GM12878 (cell line): ENCODE measurements at regions not wholly inside any gene's neighbourhood (a gene's known extent, or its start where the extent isn't known, plus 50 kb on each side); places are given as distances from the start of the nearest gene placed in this dataset.

Source experiments
- ATF2 ChIP-seq: IDR thresholded peaks from 2 replicates; pipeline ENCODE4 v1.6.1; 2012; ENCODE audit warnings: low read length, inconsistent platforms
- EED ChIP-seq: sonication (generic); IDR thresholded peaks from 2 replicates; pipeline ENCODE4 v1.6.1; 2016; ENCODE audit warnings: antibody characterized with exemption, low read depth
- ETV6 ChIP-seq, 2 experiments: fragments of 450-650 bp in 1 of 2; IDR thresholded peaks in 1 of 2; conservative IDR thresholded peaks in 1 of 2; 2 replicates each; pipeline ENCODE4 v1.6.1; 2014; ENCODE audit warnings: antibody characterized with exemption in 1 of 2, borderline replicate concordance in 1 of 2, low read depth in 1 of 2, mild to moderate bottlenecking in 1 of 2, moderate library complexity in 1 of 2
- FOXM1 ChIP-seq: IDR thresholded peaks from 2 replicates; pipeline ENCODE4 v1.6.1; 2012; ENCODE audit warnings: low read depth, mild to moderate bottlenecking, inconsistent platforms, low read length, moderate library complexity
- IKZF1 ChIP-seq: fragments of 450-650 bp; conservative IDR thresholded peaks from 2 replicates; pipeline ENCODE4 v1.6.1; 2017; ENCODE audit warnings: antibody characterized with exemption, mild to moderate bottlenecking
- JUNB ChIP-seq: IDR thresholded peaks from 2 replicates; pipeline ENCODE4 v1.6.1; 2016; ENCODE audit warnings: antibody characterized with exemption, mild to moderate bottlenecking
- KLF5 ChIP-seq: fragments of 450-650 bp; IDR thresholded peaks from 2 replicates; pipeline ENCODE4 v1.6.1; 2014; ENCODE audit warnings: mild to moderate bottlenecking; ENCODE audit not compliant: partially characterized antibody
- MTA2 ChIP-seq: fragments of 450-650 bp; IDR thresholded peaks from 2 replicates; pipeline ENCODE4 v1.6.1; 2016; ENCODE audit warnings: low read depth, mild to moderate bottlenecking, moderate library complexity
- NFIC ChIP-seq: IDR thresholded peaks from 2 replicates; pipeline ENCODE4 v1.6.1; 2012; ENCODE audit warnings: low read depth, mild to moderate bottlenecking, inconsistent platforms, low read length, moderate library complexity
- NFYA ChIP-seq: IDR thresholded peaks from 2 replicates; pipeline ENCODE4 v1.6.1; 2011; ENCODE audit warnings: low read depth, mild to moderate bottlenecking, low read length, improper control_type of control experiment, borderline replicate concordance
- NKRF ChIP-seq: fragments of 450-650 bp; conservative IDR thresholded peaks from 2 replicates; pipeline ENCODE4 v1.6.1; 2017; ENCODE audit warnings: mild to moderate bottlenecking, moderate library complexity
- PML ChIP-seq: IDR thresholded peaks from 2 replicates; pipeline ENCODE4 v1.6.1; 2012; ENCODE audit warnings: low read length, inconsistent platforms
- POLR2A ChIP-seq: IDR thresholded peaks from 2 replicates; pipeline ENCODE4 v1.6.1; 2011; ENCODE audit warnings: low read depth, mild to moderate bottlenecking, low read length
- RFX5 ChIP-seq: IDR thresholded peaks from 2 replicates; pipeline ENCODE4 v1.6.1; 2011; ENCODE audit warnings: low read depth, low read length, improper control_type of control experiment
- SIN3A ChIP-seq: IDR thresholded peaks from 2 replicates; pipeline ENCODE4 v1.6.1; 2012; ENCODE audit warnings: low read depth, low read length, improper control_type of control experiment
- SMAD1 ChIP-seq: fragments of 450-650 bp; IDR thresholded peaks from 2 replicates; pipeline ENCODE4 v1.6.1; 2018; ENCODE audit warnings: mild to moderate bottlenecking, low read depth; ENCODE audit not compliant: partially characterized antibody
- SREBF1 ChIP-seq: IDR thresholded peaks from 2 replicates; pipeline ENCODE4 v1.6.1; 2012; ENCODE audit warnings: mild to moderate bottlenecking, low read length
- TCF12 ChIP-seq: IDR thresholded peaks from 2 replicates; pipeline ENCODE4 v1.6.1; 2011; ENCODE audit warnings: low read depth, mild to moderate bottlenecking, low read length
- USF1 ChIP-seq: IDR thresholded peaks from 2 replicates; pipeline ENCODE4 v1.6.1; 2011; ENCODE audit warnings: borderline replicate concordance, low read depth, mild to moderate bottlenecking, moderate library complexity, mixed read lengths, low read length; ENCODE audit not compliant: insufficient read depth; ENCODE audit errors: extremely low read length
- ZBTB40 ChIP-seq: fragments of 450-650 bp; IDR thresholded peaks from 2 replicates; pipeline ENCODE4 v1.6.1; 2016; ENCODE audit warnings: mild to moderate bottlenecking, moderate library complexity, borderline replicate concordance
- ZZZ3 ChIP-seq: IDR thresholded peaks from 2 replicates; pipeline ENCODE4 v1.6.1; 2011; ENCODE audit warnings: low read depth; ENCODE audit not compliant: control insufficient read depth, insufficient read length
- TF ChIP-seq, protein P1 (sequence below): fragments of 450-650 bp; IDR thresholded peaks from 2 replicates; pipeline ENCODE4 v1.6.1; 2017; ENCODE audit warnings: borderline replicate concordance

GRCh38 chr11:112606656-112607055 is 346.0 kb upstream of the PLET1 start (continued):
- TF ChIP-seq JUNB (peak; percentile 84), KLF5 (no peak), ETV6 (conservative IDR thresholded peaks at IDR 0.05 in 1 of 2, IDR thresholded peaks at IDR 0.05 in 1 of 2; ENCODE audit: borderline replicate concordance in 1 of 2, low read depth in 1 of 2) (peak in 1 of 2 experiments; percentile 78; a peak in 2 of 4 replicates), SMAD1 (no peak), ZBTB40 (no peak), SIN3A (no peak), IKZF1 (peak; percentile 31; the same call in 1 of the 2 replicates), NKRF (no peak), ZZZ3 (no peak), RFX5 (no peak), POLR2A (no peak), NFIC (peak; percentile 72; the same call in 1 of the 2 replicates), MTA2 (peak; percentile 56; the same call in 1 of the 2 replicates), PML (no peak), FOXM1 (peak; percentile 75; the same call in 1 of the 2 replicates), SREBF1 (no peak), EED (peak; percentile 58), NFYA (no peak), ATF2 (peak; percentile 79), USF1 (no peak), TCF12 (no peak)
- TF ChIP-seq, protein P1, sequence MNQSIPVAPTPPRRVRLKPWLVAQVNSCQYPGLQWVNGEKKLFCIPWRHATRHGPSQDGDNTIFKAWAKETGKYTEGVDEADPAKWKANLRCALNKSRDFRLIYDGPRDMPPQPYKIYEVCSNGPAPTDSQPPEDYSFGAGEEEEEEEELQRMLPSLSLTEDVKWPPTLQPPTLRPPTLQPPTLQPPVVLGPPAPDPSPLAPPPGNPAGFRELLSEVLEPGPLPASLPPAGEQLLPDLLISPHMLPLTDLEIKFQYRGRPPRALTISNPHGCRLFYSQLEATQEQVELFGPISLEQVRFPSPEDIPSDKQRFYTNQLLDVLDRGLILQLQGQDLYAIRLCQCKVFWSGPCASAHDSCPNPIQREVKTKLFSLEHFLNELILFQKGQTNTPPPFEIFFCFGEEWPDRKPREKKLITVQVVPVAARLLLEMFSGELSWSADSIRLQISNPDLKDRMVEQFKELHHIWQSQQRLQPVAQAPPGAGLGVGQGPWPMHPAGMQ, result no peak
